Neural progenitor cell (in vitro differentiated cells): ENCODE measurements at regions not wholly inside any gene's neighbourhood (a gene's known extent, or its start where the extent isn't known, plus 50 kb on each side); places are given as distances from the start of the nearest gene placed in this dataset.

Experiments used
- CTCF ChIP-seq: fragments of 200-600 bp; sonication (generic); IDR thresholded peaks from 2 replicates; pipeline ENCODE4 v1.5.1; 2017; ENCODE audit warnings: antibody characterized with exemption, mild to moderate bottlenecking
- EZH2phosphoT487 ChIP-seq: fragments of 200-600 bp; sonication (generic); IDR thresholded peaks from 2 replicates; pipeline ENCODE4 v1.6.1; 2017; ENCODE audit warnings: antibody characterized with exemption

GRCh38 chr4:46648088-46648744 lies 258.3 kb upstream of the GABRA2 start:
- TF ChIP-seq CTCF, result peak; percentile 75
- no peak for TF ChIP-seq EZH2phosphoT487
